Liver (tissue), 3 donors: ENCODE measurements at regions not wholly inside any gene's neighbourhood (a gene's known extent, or its start where the extent isn't known, plus 50 kb on each side); places are given as distances from the start of the nearest gene placed in this dataset.

Source experiments
- EGR1 ChIP-seq, 2 donors: IDR thresholded peaks; 2 replicates each; pipeline ENCODE4 v1.6.1; 2016 to 2018; ENCODE audit warnings: antibody characterized with exemption in 2 of 2, low read depth in 2 of 2
- FOXA1 ChIP-seq: IDR thresholded peaks from 2 replicates; pipeline ENCODE4 v1.6.1; 2016; ENCODE audit warnings: antibody characterized with exemption
- FOXA2 ChIP-seq: IDR thresholded peaks from 2 replicates; pipeline ENCODE4 v1.6.1; 2016; ENCODE audit warnings: antibody characterized with exemption
- GABPA ChIP-seq, 2 donors: IDR thresholded peaks in 1 of 2; conservative IDR thresholded peaks in 1 of 2; 2 replicates each; pipeline ENCODE4 v1.6.1; 2016; ENCODE audit warnings: antibody characterized with exemption in 2 of 2, mild to moderate bottlenecking in 1 of 2, moderate library complexity in 1 of 2
- HNF4A ChIP-seq, 2 donors: conservative IDR thresholded peaks; 2 replicates each; pipeline ENCODE4 v1.6.1; 2016; ENCODE audit warnings: antibody characterized with exemption in 2 of 2, mild to moderate bottlenecking in 2 of 2
- JUND ChIP-seq, 2 donors: IDR thresholded peaks; 2 replicates each; pipeline ENCODE4 v1.6.1; 2016; ENCODE audit warnings: antibody characterized with exemption in 2 of 2
- RAD21 ChIP-seq, 2 donors: IDR thresholded peaks; 2 replicates each; pipeline ENCODE4 v1.6.1; 2016; ENCODE audit warnings: antibody characterized with exemption in 2 of 2, mild to moderate bottlenecking in 2 of 2
- SP1 ChIP-seq: IDR thresholded peaks from 2 replicates; pipeline ENCODE4 v1.6.1; 2018; ENCODE audit warnings: antibody characterized with exemption, mild to moderate bottlenecking
- TAF1 ChIP-seq: conservative IDR thresholded peaks from 2 replicates; pipeline ENCODE4 v1.6.1; 2016; ENCODE audit warnings: antibody characterized with exemption, mild to moderate bottlenecking
- YY1 ChIP-seq: IDR thresholded peaks from 2 replicates; pipeline ENCODE4 v1.6.1; 2016; ENCODE audit warnings: antibody characterized with exemption, mild to moderate bottlenecking
- TF ChIP-seq, protein P1 (sequence below): fragments of 150-350 bp; IDR thresholded peaks from 2 replicates; pipeline ENCODE4 v1.5.1; 2017; ENCODE audit warnings: improper control_type of control experiment, low read depth, low read length; ENCODE audit not compliant: missing input control
- TF ChIP-seq, protein P2 (sequence below): IDR thresholded peaks from 2 replicates; pipeline ENCODE4 v1.6.1; 2016; ENCODE audit warnings: antibody characterized with exemption, mild to moderate bottlenecking
- TF ChIP-seq, protein P3 (sequence below): IDR thresholded peaks from 2 replicates; pipeline ENCODE4 v1.6.1; 2016; ENCODE audit warnings: antibody characterized with exemption
- TF ChIP-seq, protein P4 (sequence below): IDR thresholded peaks from 2 replicates; pipeline ENCODE4 v1.6.1; 2016; ENCODE audit warnings: antibody characterized with exemption
- donor health status: healthy.
- donor health status: healthy.

DNA sequence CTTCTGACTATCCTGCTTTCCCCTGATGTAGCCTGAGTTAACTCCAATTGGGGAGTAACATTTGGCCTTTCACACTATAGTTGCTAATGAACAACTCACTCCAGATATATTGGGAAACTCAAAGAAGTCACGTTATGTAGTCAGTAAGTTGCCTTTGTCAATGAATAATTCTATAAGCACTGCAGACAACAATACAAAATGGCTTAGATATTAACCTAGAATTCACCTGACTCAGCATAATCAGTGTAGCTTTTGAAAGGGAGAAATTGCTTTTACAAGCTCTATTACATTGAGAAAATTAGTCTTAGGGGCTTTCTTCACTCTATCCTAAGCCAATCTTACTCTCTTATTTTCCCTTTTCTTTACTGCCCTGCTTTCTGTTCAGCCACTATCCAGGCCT is 303.5 kb upstream of the NR5A2 start:
- TF ChIP-seq, protein P1, sequence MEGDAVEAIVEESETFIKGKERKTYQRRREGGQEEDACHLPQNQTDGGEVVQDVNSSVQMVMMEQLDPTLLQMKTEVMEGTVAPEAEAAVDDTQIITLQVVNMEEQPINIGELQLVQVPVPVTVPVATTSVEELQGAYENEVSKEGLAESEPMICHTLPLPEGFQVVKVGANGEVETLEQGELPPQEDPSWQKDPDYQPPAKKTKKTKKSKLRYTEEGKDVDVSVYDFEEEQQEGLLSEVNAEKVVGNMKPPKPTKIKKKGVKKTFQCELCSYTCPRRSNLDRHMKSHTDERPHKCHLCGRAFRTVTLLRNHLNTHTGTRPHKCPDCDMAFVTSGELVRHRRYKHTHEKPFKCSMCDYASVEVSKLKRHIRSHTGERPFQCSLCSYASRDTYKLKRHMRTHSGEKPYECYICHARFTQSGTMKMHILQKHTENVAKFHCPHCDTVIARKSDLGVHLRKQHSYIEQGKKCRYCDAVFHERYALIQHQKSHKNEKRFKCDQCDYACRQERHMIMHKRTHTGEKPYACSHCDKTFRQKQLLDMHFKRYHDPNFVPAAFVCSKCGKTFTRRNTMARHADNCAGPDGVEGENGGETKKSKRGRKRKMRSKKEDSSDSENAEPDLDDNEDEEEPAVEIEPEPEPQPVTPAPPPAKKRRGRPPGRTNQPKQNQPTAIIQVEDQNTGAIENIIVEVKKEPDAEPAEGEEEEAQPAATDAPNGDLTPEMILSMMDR: no peak
- TF ChIP-seq, protein P2, sequence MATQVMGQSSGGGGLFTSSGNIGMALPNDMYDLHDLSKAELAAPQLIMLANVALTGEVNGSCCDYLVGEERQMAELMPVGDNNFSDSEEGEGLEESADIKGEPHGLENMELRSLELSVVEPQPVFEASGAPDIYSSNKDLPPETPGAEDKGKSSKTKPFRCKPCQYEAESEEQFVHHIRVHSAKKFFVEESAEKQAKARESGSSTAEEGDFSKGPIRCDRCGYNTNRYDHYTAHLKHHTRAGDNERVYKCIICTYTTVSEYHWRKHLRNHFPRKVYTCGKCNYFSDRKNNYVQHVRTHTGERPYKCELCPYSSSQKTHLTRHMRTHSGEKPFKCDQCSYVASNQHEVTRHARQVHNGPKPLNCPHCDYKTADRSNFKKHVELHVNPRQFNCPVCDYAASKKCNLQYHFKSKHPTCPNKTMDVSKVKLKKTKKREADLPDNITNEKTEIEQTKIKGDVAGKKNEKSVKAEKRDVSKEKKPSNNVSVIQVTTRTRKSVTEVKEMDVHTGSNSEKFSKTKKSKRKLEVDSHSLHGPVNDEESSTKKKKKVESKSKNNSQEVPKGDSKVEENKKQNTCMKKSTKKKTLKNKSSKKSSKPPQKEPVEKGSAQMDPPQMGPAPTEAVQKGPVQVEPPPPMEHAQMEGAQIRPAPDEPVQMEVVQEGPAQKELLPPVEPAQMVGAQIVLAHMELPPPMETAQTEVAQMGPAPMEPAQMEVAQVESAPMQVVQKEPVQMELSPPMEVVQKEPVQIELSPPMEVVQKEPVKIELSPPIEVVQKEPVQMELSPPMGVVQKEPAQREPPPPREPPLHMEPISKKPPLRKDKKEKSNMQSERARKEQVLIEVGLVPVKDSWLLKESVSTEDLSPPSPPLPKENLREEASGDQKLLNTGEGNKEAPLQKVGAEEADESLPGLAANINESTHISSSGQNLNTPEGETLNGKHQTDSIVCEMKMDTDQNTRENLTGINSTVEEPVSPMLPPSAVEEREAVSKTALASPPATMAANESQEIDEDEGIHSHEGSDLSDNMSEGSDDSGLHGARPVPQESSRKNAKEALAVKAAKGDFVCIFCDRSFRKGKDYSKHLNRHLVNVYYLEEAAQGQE: no peak
- TF ChIP-seq RAD21 (IDR thresholded peaks at IDR 0.05): no peak
- no peak for TF ChIP-seq EGR1 (IDR thresholded peaks at IDR 0.05; ENCODE audit: low read depth in 2 of 2)
- TF ChIP-seq TAF1: no peak
- TF ChIP-seq GABPA (IDR thresholded peaks at IDR 0.05 in 1 of 2, conservative IDR thresholded peaks at IDR 0.05 in 1 of 2): no peak
- TF ChIP-seq SP1: no peak
- TF ChIP-seq, protein P3, sequence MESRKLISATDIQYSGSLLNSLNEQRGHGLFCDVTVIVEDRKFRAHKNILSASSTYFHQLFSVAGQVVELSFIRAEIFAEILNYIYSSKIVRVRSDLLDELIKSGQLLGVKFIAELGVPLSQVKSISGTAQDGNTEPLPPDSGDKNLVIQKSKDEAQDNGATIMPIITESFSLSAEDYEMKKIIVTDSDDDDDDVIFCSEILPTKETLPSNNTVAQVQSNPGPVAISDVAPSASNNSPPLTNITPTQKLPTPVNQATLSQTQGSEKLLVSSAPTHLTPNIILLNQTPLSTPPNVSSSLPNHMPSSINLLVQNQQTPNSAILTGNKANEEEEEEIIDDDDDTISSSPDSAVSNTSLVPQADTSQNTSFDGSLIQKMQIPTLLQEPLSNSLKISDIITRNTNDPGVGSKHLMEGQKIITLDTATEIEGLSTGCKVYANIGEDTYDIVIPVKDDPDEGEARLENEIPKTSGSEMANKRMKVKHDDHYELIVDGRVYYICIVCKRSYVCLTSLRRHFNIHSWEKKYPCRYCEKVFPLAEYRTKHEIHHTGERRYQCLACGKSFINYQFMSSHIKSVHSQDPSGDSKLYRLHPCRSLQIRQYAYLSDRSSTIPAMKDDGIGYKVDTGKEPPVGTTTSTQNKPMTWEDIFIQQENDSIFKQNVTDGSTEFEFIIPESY: no peak
- TF ChIP-seq YY1: no peak
- no peak for TF ChIP-seq JUND (IDR thresholded peaks at IDR 0.05)
- TF ChIP-seq FOXA1: no peak
- TF ChIP-seq HNF4A (conservative IDR thresholded peaks at IDR 0.05): no peak
- TF ChIP-seq, protein P4, sequence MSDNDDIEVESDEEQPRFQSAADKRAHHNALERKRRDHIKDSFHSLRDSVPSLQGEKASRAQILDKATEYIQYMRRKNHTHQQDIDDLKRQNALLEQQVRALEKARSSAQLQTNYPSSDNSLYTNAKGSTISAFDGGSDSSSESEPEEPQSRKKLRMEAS: no peak
- TF ChIP-seq FOXA2: no peak
